SK-N-SH treated with all-trans-retinoic acid at 6 μM for 48 hours (cell line): ENCODE measurements at regions not wholly inside any gene's neighbourhood (a gene's known extent, or its start where the extent isn't known, plus 50 kb on each side); places are given as distances from the start of the nearest gene placed in this dataset.

Experiments used
- ATAC-seq: fragments of 200-7000 bp; cut with Tn5 transposase; 3 replicates; pipeline ENCODE4 v1.9.1; 2020; ENCODE audit warnings: mild to moderate bottlenecking, moderate library complexity
- ARNTL ChIP-seq: fragments of 450-650 bp; formaldehyde crosslinking; IDR thresholded peaks from 2 replicates; pipeline ENCODE4 v1.5.0; 2020; ENCODE audit warnings: low read depth, mild to moderate bottlenecking, moderate library complexity, borderline replicate concordance
- BACH2 ChIP-seq: fragments of 250-450 bp; sonication (Bioruptor Pico); IDR thresholded peaks from 2 replicates; pipeline ENCODE4 v1.9.0; 2021; ENCODE audit warnings: mild to moderate bottlenecking, borderline replicate concordance
- CSDC2 ChIP-seq: fragments of 250-450 bp; sonication (Bioruptor Pico); IDR thresholded peaks from 2 replicates; pipeline ENCODE4 v1.5.0; 2020; ENCODE audit warnings: mild to moderate bottlenecking, moderate library complexity
- ESRRG ChIP-seq: fragments of 250-450 bp; sonication (Bioruptor Pico); IDR thresholded peaks from 2 replicates; pipeline ENCODE4 v1.6.1; 2021; ENCODE audit warnings: mild to moderate bottlenecking
- GLIS3 ChIP-seq: fragments of 250-450 bp; sonication (Bioruptor Pico); IDR thresholded peaks from 2 replicates; pipeline ENCODE4 v1.5.0; 2020; ENCODE audit warnings: mild to moderate bottlenecking, moderate library complexity
- ISL1 ChIP-seq: fragments of 250-450 bp; sonication (Bioruptor Pico); IDR thresholded peaks from 2 replicates; pipeline ENCODE4 v2.1.2; 2022; ENCODE audit warnings: mild to moderate bottlenecking, moderate library complexity
- OSR1 ChIP-seq: fragments of 250-450 bp; sonication (Bioruptor Pico); IDR thresholded peaks from 2 replicates; pipeline ENCODE4 v1.8.0; 2022; ENCODE audit warnings: moderate library complexity, mild to moderate bottlenecking, inconsistent platforms
- PPARA ChIP-seq: fragments of 250-450 bp; sonication (Bioruptor Pico); IDR thresholded peaks from 2 replicates; pipeline ENCODE4 v1.5.0; 2020; ENCODE audit warnings: mild to moderate bottlenecking, borderline replicate concordance
- RARB ChIP-seq: fragments of 250-450 bp; sonication (Bioruptor Pico); IDR thresholded peaks from 2 replicates; pipeline ENCODE4 v1.8.0; 2021; ENCODE audit warnings: mild to moderate bottlenecking, moderate library complexity
- SNAI2 ChIP-seq: fragments of 250-450 bp; sonication (Bioruptor Pico); IDR thresholded peaks from 2 replicates; pipeline ENCODE4 v1.5.0; 2020; ENCODE audit warnings: mild to moderate bottlenecking, moderate library complexity
- TCF4 ChIP-seq: fragments of 250-450 bp; sonication (Bioruptor Pico); IDR thresholded peaks from 2 replicates; pipeline ENCODE4 v1.8.0; 2021; ENCODE audit warnings: mild to moderate bottlenecking, moderate library complexity, borderline replicate concordance
- TOX ChIP-seq: fragments of 250-450 bp; sonication (Bioruptor Pico); IDR thresholded peaks from 2 replicates; pipeline ENCODE4 v1.8.0; 2021; ENCODE audit warnings: mild to moderate bottlenecking, moderate library complexity, borderline replicate concordance
- ZFP3 ChIP-seq: fragments of 250-450 bp; sonication (Bioruptor Pico); IDR thresholded peaks from 2 replicates; pipeline ENCODE4 v1.5.0; 2020; ENCODE audit warnings: mild to moderate bottlenecking, moderate library complexity
- ZFP30 ChIP-seq: fragments of 450-650 bp; formaldehyde crosslinking; IDR thresholded peaks from 2 replicates; pipeline ENCODE4 v1.5.0; 2022; ENCODE audit warnings: mild to moderate bottlenecking, moderate library complexity
- ZNF70 ChIP-seq: fragments of 450-650 bp; formaldehyde crosslinking; IDR thresholded peaks from 2 replicates; pipeline ENCODE4 v1.5.0; 2020; ENCODE audit warnings: mild to moderate bottlenecking, moderate library complexity
- ZNF8 ChIP-seq: fragments of 450-650 bp; formaldehyde crosslinking; IDR thresholded peaks from 2 replicates; pipeline ENCODE4 v1.5.0; 2020; ENCODE audit warnings: mild to moderate bottlenecking, moderate library complexity
- TF ChIP-seq, protein P1 (sequence below): fragments of 250-450 bp; sonication (Bioruptor Pico); IDR thresholded peaks from 2 replicates; pipeline ENCODE4 v1.5.1; 2021; ENCODE audit warnings: mild to moderate bottlenecking, moderate library complexity
- TF ChIP-seq, protein P2 (sequence below): fragments of 250-450 bp; sonication (Bioruptor Pico); IDR thresholded peaks from 2 replicates; pipeline ENCODE4 v1.5.1; 2020; ENCODE audit warnings: low read depth, mild to moderate bottlenecking, moderate library complexity
- TF ChIP-seq, protein P3 (sequence below): fragments of 250-450 bp; sonication (Bioruptor Pico); IDR thresholded peaks from 2 replicates; pipeline ENCODE4 v1.8.0; 2020; ENCODE audit warnings: mild to moderate bottlenecking, moderate library complexity, borderline replicate concordance
- TF ChIP-seq, protein P4 (sequence below): fragments of 250-450 bp; sonication (Bioruptor Pico); IDR thresholded peaks from 2 replicates; pipeline ENCODE4 v1.5.0; 2020; ENCODE audit warnings: mild to moderate bottlenecking, moderate library complexity
- TF ChIP-seq, protein P5 (sequence below): fragments of 250-450 bp; sonication (Bioruptor Pico); IDR thresholded peaks from 2 replicates; pipeline ENCODE4 v1.8.0; 2021; ENCODE audit warnings: low read depth, mild to moderate bottlenecking, moderate library complexity, borderline replicate concordance

DNA sequence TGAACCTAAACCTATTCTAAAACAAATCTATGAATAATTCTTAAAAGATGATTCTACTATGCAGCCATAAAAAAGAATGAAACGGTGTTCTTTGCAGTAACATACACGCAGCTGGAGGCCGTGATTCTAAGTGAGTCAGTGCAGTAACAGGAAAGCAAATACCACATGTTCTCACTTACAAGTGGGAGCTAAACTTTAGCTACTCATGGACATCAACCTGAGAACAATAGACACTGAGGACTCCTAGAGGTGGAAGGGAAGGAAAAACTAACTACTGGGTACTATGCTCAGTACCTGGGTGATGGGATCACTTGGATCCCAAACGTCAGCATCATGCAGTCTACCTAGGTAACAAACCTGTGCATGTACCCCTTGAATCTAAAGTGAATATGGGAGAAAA lies 575.0 kb upstream of the MGMT start:
- ATAC-seq = no peak

DNA sequence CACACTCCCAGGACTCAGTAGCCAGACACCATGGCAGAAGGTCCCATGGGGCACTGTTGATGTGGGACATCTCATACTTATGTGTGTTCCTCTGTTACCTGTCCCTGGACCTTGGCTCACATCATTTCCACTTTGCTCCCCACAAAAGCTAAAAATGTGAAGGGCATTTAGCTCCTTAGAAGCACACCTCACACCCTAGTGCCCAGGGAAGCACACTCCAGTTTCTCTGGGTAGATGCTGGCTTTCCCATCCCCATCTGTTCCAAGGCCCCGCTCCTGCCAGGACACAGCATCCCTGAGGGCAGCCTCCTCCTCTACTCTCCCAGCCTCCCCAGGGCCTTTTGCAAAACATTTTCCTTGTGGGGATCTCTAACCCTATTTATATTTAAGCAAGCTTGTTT lies 572.4 kb upstream of the MGMT start:
- TF ChIP-seq ZNF70 (CRISPR knock-in tag) (no peak), ISL1 (no peak), PPARA (no peak), ARNTL (no peak), BACH2 (CRISPR knock-in tag) (no peak), GLIS3 (CRISPR knock-in tag) (no peak), OSR1 (CRISPR knock-in tag) (no peak), CSDC2 (CRISPR knock-in tag) (no peak), SNAI2 (CRISPR knock-in tag) (no peak), TOX (CRISPR knock-in tag) (no peak)
- TF ChIP-seq, protein P1, sequence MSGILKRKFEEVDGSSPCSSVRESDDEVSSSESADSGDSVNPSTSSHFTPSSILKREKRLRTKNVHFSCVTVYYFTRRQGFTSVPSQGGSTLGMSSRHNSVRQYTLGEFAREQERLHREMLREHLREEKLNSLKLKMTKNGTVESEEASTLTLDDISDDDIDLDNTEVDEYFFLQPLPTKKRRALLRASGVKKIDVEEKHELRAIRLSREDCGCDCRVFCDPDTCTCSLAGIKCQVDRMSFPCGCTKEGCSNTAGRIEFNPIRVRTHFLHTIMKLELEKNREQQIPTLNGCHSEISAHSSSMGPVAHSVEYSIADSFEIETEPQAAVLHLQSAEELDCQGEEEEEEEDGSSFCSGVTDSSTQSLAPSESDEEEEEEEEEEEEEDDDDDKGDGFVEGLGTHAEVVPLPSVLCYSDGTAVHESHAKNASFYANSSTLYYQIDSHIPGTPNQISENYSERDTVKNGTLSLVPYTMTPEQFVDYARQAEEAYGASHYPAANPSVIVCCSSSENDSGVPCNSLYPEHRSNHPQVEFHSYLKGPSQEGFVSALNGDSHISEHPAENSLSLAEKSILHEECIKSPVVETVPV = no peak

More for the DNA sequence above, 575.0 kb upstream of the MGMT start:
- TF ChIP-seq SNAI2 (CRISPR knock-in tag) (no peak), TOX (CRISPR knock-in tag) (no peak), ZFP30 (CRISPR knock-in tag) (no peak), ISL1 (no peak)
- TF ChIP-seq, protein P2, sequence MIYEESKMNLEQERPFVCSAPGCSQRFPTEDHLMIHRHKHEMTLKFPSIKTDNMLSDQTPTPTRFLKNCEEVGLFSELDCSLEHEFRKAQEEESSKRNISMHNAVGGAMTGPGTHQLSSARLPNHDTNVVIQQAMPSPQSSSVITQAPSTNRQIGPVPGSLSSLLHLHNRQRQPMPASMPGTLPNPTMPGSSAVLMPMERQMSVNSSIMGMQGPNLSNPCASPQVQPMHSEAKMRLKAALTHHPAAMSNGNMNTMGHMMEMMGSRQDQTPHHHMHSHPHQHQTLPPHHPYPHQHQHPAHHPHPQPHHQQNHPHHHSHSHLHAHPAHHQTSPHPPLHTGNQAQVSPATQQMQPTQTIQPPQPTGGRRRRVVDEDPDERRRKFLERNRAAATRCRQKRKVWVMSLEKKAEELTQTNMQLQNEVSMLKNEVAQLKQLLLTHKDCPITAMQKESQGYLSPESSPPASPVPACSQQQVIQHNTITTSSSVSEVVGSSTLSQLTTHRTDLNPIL (CRISPR knock-in tag) = no peak

DNA sequence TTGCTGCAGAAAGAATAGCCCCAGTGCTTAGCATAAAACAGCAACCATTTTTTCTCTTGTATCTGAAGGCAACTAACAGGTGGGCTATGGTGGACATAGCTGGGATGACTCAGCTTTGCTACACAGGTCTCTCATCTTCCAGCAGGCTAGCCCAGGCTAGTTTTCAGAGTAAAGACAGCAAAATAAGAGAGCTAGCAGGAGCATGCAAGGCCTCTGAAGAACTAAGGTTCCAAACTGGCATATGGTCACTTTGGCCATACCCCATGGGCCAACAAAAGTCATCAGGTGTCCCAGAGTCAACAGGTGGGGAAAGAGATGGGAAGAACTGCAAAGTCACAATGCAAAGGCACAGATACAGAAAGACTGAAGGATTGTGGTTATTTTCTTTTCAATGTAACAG lies 571.6 kb upstream of the MGMT start:
- TF ChIP-seq, protein P3, sequence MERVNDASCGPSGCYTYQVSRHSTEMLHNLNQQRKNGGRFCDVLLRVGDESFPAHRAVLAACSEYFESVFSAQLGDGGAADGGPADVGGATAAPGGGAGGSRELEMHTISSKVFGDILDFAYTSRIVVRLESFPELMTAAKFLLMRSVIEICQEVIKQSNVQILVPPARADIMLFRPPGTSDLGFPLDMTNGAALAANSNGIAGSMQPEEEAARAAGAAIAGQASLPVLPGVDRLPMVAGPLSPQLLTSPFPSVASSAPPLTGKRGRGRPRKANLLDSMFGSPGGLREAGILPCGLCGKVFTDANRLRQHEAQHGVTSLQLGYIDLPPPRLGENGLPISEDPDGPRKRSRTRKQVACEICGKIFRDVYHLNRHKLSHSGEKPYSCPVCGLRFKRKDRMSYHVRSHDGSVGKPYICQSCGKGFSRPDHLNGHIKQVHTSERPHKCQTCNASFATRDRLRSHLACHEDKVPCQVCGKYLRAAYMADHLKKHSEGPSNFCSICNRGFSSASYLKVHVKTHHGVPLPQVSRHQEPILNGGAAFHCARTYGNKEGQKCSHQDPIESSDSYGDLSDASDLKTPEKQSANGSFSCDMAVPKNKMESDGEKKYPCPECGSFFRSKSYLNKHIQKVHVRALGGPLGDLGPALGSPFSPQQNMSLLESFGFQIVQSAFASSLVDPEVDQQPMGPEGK (CRISPR knock-in tag) = no peak
- no peak for TF ChIP-seq SNAI2 (CRISPR knock-in tag)
- no peak for TF ChIP-seq ARNTL
- no peak for TF ChIP-seq RARB (CRISPR knock-in tag)
- no peak for ATAC-seq

More for the DNA sequence above, 572.4 kb upstream of the MGMT start:
- no peak for ATAC-seq

DNA sequence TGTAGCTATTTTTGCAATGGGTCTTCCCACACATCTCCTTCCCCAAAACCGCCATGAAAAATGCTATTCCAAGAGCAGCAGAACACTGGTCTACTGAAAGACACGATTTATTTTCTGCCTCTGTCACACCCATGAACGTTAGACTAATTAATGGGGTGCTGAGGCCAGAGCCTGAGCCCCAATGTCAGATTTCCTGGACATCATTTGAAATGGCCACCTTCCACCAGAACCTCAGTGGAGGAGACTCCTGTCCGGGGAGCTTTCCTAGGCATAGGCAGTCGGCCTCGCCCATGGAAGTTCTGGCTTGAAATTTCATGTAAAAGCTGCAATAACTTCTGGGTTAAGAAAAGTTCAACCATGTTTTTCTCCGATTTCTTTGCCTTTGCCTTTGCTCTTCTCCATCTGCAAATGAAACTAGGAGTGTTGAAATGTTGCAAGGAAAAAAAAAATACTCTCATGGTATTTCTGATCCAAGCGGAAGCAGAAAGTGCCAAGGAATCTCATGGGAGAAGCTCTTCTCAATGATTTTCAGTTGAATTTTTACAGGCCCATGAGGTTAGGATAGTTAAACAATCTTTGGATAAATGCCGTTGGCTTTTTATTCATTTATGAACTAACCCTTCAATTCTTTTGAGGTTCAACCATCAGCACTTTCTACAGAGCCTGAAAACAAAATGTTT lies 570.8 kb upstream of the MGMT start:
- no peak for ATAC-seq
- TF ChIP-seq GLIS3 (CRISPR knock-in tag) = no peak
- TF ChIP-seq ZFP30 (CRISPR knock-in tag) = no peak
- no peak for TF ChIP-seq PPARA
- no peak for TF ChIP-seq BACH2 (CRISPR knock-in tag)
- TF ChIP-seq, protein P4, sequence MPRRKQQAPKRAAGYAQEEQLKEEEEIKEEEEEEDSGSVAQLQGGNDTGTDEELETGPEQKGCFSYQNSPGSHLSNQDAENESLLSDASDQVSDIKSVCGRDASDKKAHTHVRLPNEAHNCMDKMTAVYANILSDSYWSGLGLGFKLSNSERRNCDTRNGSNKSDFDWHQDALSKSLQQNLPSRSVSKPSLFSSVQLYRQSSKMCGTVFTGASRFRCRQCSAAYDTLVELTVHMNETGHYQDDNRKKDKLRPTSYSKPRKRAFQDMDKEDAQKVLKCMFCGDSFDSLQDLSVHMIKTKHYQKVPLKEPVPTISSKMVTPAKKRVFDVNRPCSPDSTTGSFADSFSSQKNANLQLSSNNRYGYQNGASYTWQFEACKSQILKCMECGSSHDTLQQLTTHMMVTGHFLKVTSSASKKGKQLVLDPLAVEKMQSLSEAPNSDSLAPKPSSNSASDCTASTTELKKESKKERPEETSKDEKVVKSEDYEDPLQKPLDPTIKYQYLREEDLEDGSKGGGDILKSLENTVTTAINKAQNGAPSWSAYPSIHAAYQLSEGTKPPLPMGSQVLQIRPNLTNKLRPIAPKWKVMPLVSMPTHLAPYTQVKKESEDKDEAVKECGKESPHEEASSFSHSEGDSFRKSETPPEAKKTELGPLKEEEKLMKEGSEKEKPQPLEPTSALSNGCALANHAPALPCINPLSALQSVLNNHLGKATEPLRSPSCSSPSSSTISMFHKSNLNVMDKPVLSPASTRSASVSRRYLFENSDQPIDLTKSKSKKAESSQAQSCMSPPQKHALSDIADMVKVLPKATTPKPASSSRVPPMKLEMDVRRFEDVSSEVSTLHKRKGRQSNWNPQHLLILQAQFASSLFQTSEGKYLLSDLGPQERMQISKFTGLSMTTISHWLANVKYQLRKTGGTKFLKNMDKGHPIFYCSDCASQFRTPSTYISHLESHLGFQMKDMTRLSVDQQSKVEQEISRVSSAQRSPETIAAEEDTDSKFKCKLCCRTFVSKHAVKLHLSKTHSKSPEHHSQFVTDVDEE (CRISPR knock-in tag) = no peak
- TF ChIP-seq, protein P1 = no peak
- no peak for TF ChIP-seq CSDC2 (CRISPR knock-in tag)
- no peak for TF ChIP-seq ESRRG (CRISPR knock-in tag)
- TF ChIP-seq, protein P5, sequence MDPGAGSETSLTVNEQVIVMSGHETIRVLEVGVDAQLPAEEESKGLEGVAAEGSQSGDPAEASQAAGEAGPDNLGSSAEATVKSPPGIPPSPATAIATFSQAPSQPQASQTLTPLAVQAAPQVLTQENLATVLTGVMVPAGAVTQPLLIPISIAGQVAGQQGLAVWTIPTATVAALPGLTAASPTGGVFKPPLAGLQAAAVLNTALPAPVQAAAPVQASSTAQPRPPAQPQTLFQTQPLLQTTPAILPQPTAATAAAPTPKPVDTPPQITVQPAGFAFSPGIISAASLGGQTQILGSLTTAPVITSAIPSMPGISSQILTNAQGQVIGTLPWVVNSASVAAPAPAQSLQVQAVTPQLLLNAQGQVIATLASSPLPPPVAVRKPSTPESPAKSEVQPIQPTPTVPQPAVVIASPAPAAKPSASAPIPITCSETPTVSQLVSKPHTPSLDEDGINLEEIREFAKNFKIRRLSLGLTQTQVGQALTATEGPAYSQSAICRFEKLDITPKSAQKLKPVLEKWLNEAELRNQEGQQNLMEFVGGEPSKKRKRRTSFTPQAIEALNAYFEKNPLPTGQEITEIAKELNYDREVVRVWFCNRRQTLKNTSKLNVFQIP (CRISPR knock-in tag) = no peak
- no peak for TF ChIP-seq TCF4
- TF ChIP-seq, protein P2 (CRISPR knock-in tag) = no peak
- TF ChIP-seq ZFP3 = no peak
- no peak for TF ChIP-seq ZNF8 (CRISPR knock-in tag)
- TF ChIP-seq ZNF70 (CRISPR knock-in tag) = no peak
- TF ChIP-seq ISL1 = no peak
- TF ChIP-seq TOX (CRISPR knock-in tag) = no peak
